K562 (cell line): ENCODE measurements at regions not wholly inside any gene's neighbourhood (a gene's known extent, or its start where the extent isn't known, plus 50 kb on each side); places are given as distances from the start of the nearest gene placed in this dataset.

ENCODE experiments used
- ATAC-seq: fragments of 200-7000 bp; cut with Tn5 transposase; 3 replicates; pipeline ENCODE4 v1.9.1; 2020; ENCODE audit warnings: moderate library complexity
- BruUV-seq: library from RNA; stranded (reverse); fragments of 400-500 nt; replicated peaks from 2 replicates; lab custom pipeline; 2021; lab: Mats Ljungman, UMichigan
- CTCF ChIA-PET: fragments of 300-600 bp; formaldehyde crosslinking; extraction: SDS; loops from one replicate; lab custom pipeline; 2021; ENCODE audit warnings: low intra/inter-chr PET ratio; lab: Yijun Ruan, JAX
- POLR2A ChIA-PET: fragments of 300-600, 350-650 bp; sonication (Branson Sonifier 250); formaldehyde crosslinking; extraction: SDS; loops from one replicate; lab custom pipeline; 2021; ENCODE audit warnings: antibody characterized with exemption, inconsistent platforms; lab: Yijun Ruan, JAX
- DNase-seq, 4 experiments: peaks; one replicate each; pipeline versions ENCODE4 v3.0.0 to v3.0.0-alpha.2; 2011 to 2018; ENCODE audit warnings: low spot score in 3 of 4, mixed read lengths in 3 of 4; ENCODE audit errors: extremely low read depth in 1 of 4
- FAIRE-seq: peaks from 2 replicates; lab custom pipeline; 2011; peaks lifted over from hg19 to GRCh38; lab: Jason Lieb, UNC
- H2AFZ ChIP-seq: 2 replicates; pipeline ENCODE4 v1.6.0; 2011; ENCODE audit warnings: low read depth, low read length, control low read depth, inconsistent platforms
- H3K27ac ChIP-seq: fragments of 200-600 bp; 3 replicates; pipeline ENCODE4 v1.8.0; 2011; ENCODE audit warnings: low read depth, mild to moderate bottlenecking, control low read depth, inconsistent platforms, low read length, moderate library complexity, mixed read lengths; ENCODE audit errors: extremely low read depth
- H3K27me3 ChIP-seq, 2 experiments: fragments of 300-600 bp in 1 of 2; 2 replicates in 1 of 2; 3 replicates in 1 of 2; pipeline versions ENCODE4 v1.6.0 to v1.8.0; 2011; ENCODE audit warnings: inconsistent platforms in 2 of 2, low read length in 2 of 2, mild to moderate bottlenecking in 1 of 2, mixed read lengths in 1 of 2, moderate library complexity in 1 of 2; ENCODE audit not compliant: control insufficient read depth in 2 of 2, insufficient read depth in 2 of 2
- H3K36me3 ChIP-seq: fragments of 300-600 bp; 3 replicates; pipeline ENCODE4 v1.8.0; 2011; ENCODE audit warnings: mild to moderate bottlenecking, low read length, inconsistent platforms; ENCODE audit not compliant: control insufficient read depth, insufficient read depth
- H3K4me1 ChIP-seq, 2 experiments: fragments of 200-600 bp in 1 of 2; replicated peaks in 1 of 2; 2 replicates in 1 of 2; 3 replicates in 1 of 2; pipeline versions ENCODE4 v1.5.1 to v1.8.0; 2011; ENCODE audit warnings: inconsistent platforms in 2 of 2, low read length in 2 of 2, mild to moderate bottlenecking in 1 of 2, mixed read lengths in 1 of 2, moderate library complexity in 1 of 2; ENCODE audit not compliant: control insufficient read depth in 2 of 2, insufficient read depth in 2 of 2
- H3K4me2 ChIP-seq: 2 replicates; pipeline ENCODE4 v1.6.1; 2011; ENCODE audit warnings: low read length, control low read depth, inconsistent platforms, mixed read lengths; ENCODE audit not compliant: insufficient read depth
- H3K4me3 ChIP-seq: fragments of 200-600 bp; sonication (generic), shearing (Covaris generic); 2 replicates; pipeline ENCODE4 v1.5.1; 2016; ENCODE audit warnings: control low read depth, inconsistent platforms
- H3K79me2 ChIP-seq: fragments of 200-600 bp; 3 replicates; pipeline ENCODE4 v1.8.0; 2011; ENCODE audit warnings: low read length, inconsistent platforms; ENCODE audit not compliant: control insufficient read depth, insufficient read depth
- H3K9ac ChIP-seq, 2 experiments: 2 replicates each; pipeline versions ENCODE4 v1.6.0 to v1.6.1; 2011; ENCODE audit warnings: low read depth in 2 of 2, low read length in 2 of 2, control low read depth in 1 of 2, inconsistent platforms in 1 of 2, mild to moderate bottlenecking in 1 of 2, mixed read lengths in 1 of 2; ENCODE audit not compliant: insufficient read depth in 1 of 2
- H3K9me1 ChIP-seq: one replicate; pipeline ENCODE4 v1.6.0; 2011; ENCODE audit warnings: inconsistent platforms, mild to moderate bottlenecking, low read length, moderate library complexity; ENCODE audit not compliant: control insufficient read depth, insufficient read depth
- H3K9me3 ChIP-seq: replicated peaks from 2 replicates; pipeline ENCODE4 v1.5.1; 2011; ENCODE audit warnings: low read depth, low read length, inconsistent platforms; ENCODE audit not compliant: control insufficient read depth, insufficient read depth
- H4K20me1 ChIP-seq: replicated peaks from 2 replicates; pipeline ENCODE4 v1.6.1; 2011; ENCODE audit warnings: low read length, inconsistent platforms, mixed read lengths; ENCODE audit not compliant: control insufficient read depth, insufficient read depth
- CEBPB ChIP-seq: fragments of 450-650 bp; IDR thresholded peaks from 2 replicates; pipeline ENCODE4 v1.6.1; 2016; ENCODE audit warnings: missing genetic modification characterization, missing compliant biosample characterization
- JUND ChIP-seq, 2 experiments: IDR thresholded peaks; 2 replicates in 1 of 2; 3 replicates in 1 of 2; pipeline ENCODE4 v1.6.1; 2011; ENCODE audit warnings: borderline replicate concordance in 2 of 2, low read depth in 2 of 2, low read length in 2 of 2, improper control_type of control experiment in 1 of 2, missing biosample characterization in 1 of 2, missing genetic modification characterization in 1 of 2, missing genetic modification reagents in 1 of 2
- MNT ChIP-seq, 2 experiments: fragments of 450-650 bp; conservative IDR thresholded peaks; 2 replicates each; pipeline ENCODE4 v1.6.1; 2017; ENCODE audit warnings: mild to moderate bottlenecking in 2 of 2, moderate library complexity in 2 of 2
- NCOR1 ChIP-seq: fragments of 450-650 bp; IDR thresholded peaks from 2 replicates; pipeline ENCODE4 v1.6.1; 2016; ENCODE audit warnings: mild to moderate bottlenecking, moderate library complexity
- NKRF ChIP-seq: fragments of 450-650 bp; IDR thresholded peaks from 2 replicates; pipeline ENCODE4 v1.6.1; 2016; ENCODE audit warnings: borderline replicate concordance
- SMAD2 ChIP-seq: fragments of 150-350 bp; IDR thresholded peaks from 2 replicates; pipeline ENCODE4 v1.6.1; 2014; ENCODE audit warnings: low read depth, mild to moderate bottlenecking, low read length
- YY1 ChIP-seq, 3 experiments: IDR thresholded peaks; 2 replicates each; pipeline ENCODE4 v1.6.1; 2011; ENCODE audit warnings: low read length in 2 of 3, mild to moderate bottlenecking in 2 of 3, moderate library complexity in 2 of 3, borderline replicate concordance in 1 of 3, control low read depth in 1 of 3, low read depth in 1 of 3; ENCODE audit not compliant: insufficient read depth in 3 of 3, insufficient replicate concordance in 2 of 3, control insufficient read depth in 1 of 3, insufficient read length in 1 of 3; ENCODE audit errors: extremely low read depth in 1 of 3
- ZBTB11 ChIP-seq, 3 experiments: fragments of 200-800 bp in 1 of 3; fragments of 250-450 bp in 1 of 3; fragments of 450-650 bp in 1 of 3; sonication (Bioruptor Pico) in 1 of 3; sonication (Bioruptor generic) in 1 of 3; formaldehyde crosslinking in 1 of 3; IDR thresholded peaks; 2 replicates each; pipeline versions ENCODE4 v1.6.1 to v1.8.0; 2016 to 2022; ENCODE audit warnings: mild to moderate bottlenecking in 2 of 3, missing genetic modification characterization in 2 of 3, missing compliant biosample characterization in 1 of 3, moderate library complexity in 1 of 3
- ZNF133 ChIP-seq: fragments of 250-450 bp; sonication (Bioruptor Pico); IDR thresholded peaks from 2 replicates; pipeline ENCODE4 v1.4.0; 2020; ENCODE audit warnings: mild to moderate bottlenecking
- ZNF197 ChIP-seq: fragments of 200-800 bp; sonication (Bioruptor generic); IDR thresholded peaks from 2 replicates; pipeline ENCODE4 v1.6.1; 2016; ENCODE audit warnings: low read depth, missing genetic modification characterization, missing compliant biosample characterization
- WGBS: fragments of 100-300 bp; shearing (Covaris generic); methylation state at CpG from one replicate; pipeline ENCODE4 v1.1.6; 2016; ENCODE audit warnings: low coverage, mixed read lengths; ENCODE audit not compliant: insufficient coverage; ENCODE audit errors: missing lambda C conversion rate; 5-methylcytosine and 5-hydroxymethylcytosine counted together
- in situ Hi-C: fragments of 300-500 bp; cut with MboI; formaldehyde crosslinking; loops from 4 replicates; pipeline ENCODE4 v1.15.0; 2018; ENCODE audit warnings: inconsistent platforms, mixed read lengths
- intact Hi-C: fragments of 100-400 bp; cut with micrococcal nuclease; formaldehyde crosslinking; loops from 2 replicates; pipeline ENCODE4 v1.14.2; 2022

DNA sequence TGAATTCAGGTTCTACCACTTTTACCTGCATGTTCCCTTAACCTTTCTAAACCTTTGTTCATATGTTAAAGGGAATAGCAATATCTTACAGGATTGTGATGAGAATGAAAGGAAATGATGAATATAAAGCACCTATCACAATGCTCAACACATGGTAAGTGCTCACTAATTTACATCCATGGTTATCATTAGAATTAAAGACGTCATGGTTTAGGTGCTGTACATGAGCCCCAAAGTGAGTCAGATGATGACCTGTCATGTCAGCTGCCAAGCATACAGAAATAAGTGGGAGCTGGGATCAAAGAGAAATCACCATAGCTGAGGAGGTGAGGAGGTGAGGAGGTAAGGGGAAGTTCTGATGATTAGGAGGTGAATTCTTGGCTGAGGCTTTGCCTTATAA lies 135.9 kb upstream of the ATP2B1 start (continued):
- no peak for TF ChIP-seq YY1 (IDR thresholded peaks at IDR 0.05; ENCODE audit: borderline replicate concordance in 1 of 3, control insufficient read depth in 1 of 3, extremely low read depth in 1 of 3, insufficient read depth in 3 of 3, insufficient read length in 1 of 3, insufficient replicate concordance in 2 of 3, low read depth in 1 of 3, low read length in 2 of 3)
- no peak for TF ChIP-seq NCOR1
- no peak for TF ChIP-seq ZNF197 (CRISPR knock-in tag)
- TF ChIP-seq ZNF133 (CRISPR knock-in tag) = no peak
- TF ChIP-seq JUND (IDR thresholded peaks at IDR 0.05; ENCODE audit: borderline replicate concordance, low read depth, low read length) = no peak
- no peak for TF ChIP-seq JUND (tag; IDR thresholded peaks at IDR 0.05; ENCODE audit: borderline replicate concordance, low read depth, low read length)
- TF ChIP-seq, all 486 proteins: peak for 0

DNA sequence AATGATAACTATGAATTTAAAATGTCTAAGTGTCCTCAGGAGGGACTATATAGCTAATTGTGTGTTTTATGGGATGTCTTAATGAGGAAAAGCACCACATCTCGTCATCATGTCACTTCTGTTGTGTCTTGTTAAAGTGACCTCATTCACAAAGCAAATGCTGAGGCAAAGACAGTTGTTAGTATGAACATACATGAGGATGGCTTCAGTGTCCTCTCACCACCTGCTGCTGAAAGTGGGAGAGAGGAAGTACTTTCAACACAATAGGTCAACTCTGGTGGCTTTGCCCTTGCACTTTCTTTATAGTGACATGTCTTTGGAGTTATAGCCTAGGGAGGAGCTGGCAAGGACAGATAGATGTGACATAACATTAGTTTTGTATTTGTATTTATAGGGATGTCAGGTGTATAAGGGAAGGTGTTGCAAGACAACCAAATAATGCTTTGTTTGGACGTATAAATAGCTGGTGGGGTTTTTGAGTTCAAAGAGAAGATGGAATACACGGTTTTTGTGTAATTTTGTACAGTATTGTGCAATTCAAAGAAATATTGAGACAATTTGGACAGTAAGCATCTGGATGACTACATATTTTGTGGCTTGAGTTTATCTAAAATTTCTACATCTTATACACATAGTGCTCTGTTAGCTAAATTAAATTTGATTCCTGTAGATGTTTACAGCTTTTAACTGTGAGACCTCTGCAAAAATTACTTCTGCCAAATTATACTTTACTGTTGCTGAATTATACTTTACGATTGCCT lies 131.7 kb upstream of the ATP2B1 start:
- FAIRE-seq (peak; percentile 40), DNase-seq (no peak), ATAC-seq (no peak)
- WGBS = 11% methylated on average over 4 of the region's 4 CpGs
- in situ Hi-C loops = no loop called here
- Histone ChIP-seq H3K36me3 (no peaks in the 10 kb centered on the region), H3K9me1 (no peaks in the 10 kb centered on the region), H3K79me2 (no peaks in the 10 kb centered on the region), H3K4me3 (no peak overlapping the region), H3K4me1 (no peaks in the 10 kb centered on the region), H3K4me2 (no peak overlapping the region), H3K9me3 (no peaks in the 10 kb centered on the region), H3K9ac (no peak overlapping the region), H2AFZ (no peak overlapping the region), H4K20me1 (no peaks in the 10 kb centered on the region), H3K27ac (no peak overlapping the region), H3K27me3 (no peaks in the 10 kb centered on the region)
- intact Hi-C loops = no loop called here
- CTCF ChIA-PET = no interaction called here
- POLR2A ChIA-PET = interaction anchor here (1.2 kb wide), 1 partner anchor 17 kb away, joined by 4 read pairs; no protein-coding TSS in a partner anchor
- BruUV-seq = no TSS peak
- TF ChIP-seq CEBPB (peak; percentile 75), SMAD2 (no peak), ZBTB11 (CRISPR knock-in tag; IDR thresholded peaks at IDR 0.05) (no peak), NKRF (no peak), MNT (conservative IDR thresholded peaks at IDR 0.05) (no peak)
